NCI-H1092 treated with DMSO at 0.1 percent for 48 hours (cell line): ENCODE measurements at regions not wholly inside any gene's neighbourhood (a gene's known extent, or its start where the extent isn't known, plus 50 kb on each side); places are given as distances from the start of the nearest gene placed in this dataset.
"Not testable (repeated sequence)": the region's sequence is repeated elsewhere in the genome, so short reads cannot be mapped to it uniquely, and the experiment has no call there.

Experiments
- DNase-seq: peaks from one replicate; lab custom pipeline; 2025; lab: John Stamatoyannopoulos, UW

GRCh38 chr2:78145395-78145996 is 623.3 kb upstream of the LRRTM4 start:
- DNase-seq, result no peak

DNA sequence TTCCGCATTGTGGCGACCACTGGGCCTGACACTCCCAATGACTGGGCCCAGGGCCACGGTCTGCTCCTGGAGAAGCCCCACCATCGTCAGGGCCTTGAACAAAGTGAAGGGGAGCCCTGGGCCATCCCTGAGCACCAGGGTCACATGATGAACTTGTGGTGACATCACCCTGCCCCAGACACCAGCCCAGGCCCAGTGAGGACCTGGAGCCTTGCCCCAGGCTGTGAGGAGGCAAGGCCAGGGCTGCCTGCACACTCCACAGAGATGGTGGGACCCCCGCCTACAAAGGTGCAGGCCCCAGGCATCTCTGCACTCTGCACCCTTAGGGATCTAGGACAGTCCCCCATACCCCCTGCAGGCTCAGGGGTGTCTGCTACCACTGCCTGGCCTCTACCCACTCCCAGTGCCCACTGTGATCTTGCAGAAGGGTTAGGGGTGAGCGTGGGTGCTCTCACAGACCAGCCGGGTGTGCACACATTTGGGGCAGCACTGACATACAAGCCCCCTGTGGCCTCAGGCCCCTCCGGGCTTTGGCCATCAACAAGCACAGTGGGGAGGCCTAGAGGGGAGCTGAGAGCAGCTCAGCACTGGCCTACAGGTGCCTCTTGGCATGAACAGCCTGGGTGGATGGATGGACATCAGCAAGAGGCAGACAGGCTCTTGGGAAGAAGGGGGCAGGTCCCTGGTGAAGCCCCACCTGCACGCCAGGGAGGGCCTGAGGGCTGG is 624.0 kb upstream of the LRRTM4 start:
- DNase-seq, result no peak

- DNase-seq, result no peak
These were observed 625.3 kb upstream of the LRRTM4 start for GRCh38 chr2:78147466-78147865.

GRCh38 chr2:78154586-78154985 is 632.4 kb upstream of the LRRTM4 start:
- DNase-seq, result no peak

DNA sequence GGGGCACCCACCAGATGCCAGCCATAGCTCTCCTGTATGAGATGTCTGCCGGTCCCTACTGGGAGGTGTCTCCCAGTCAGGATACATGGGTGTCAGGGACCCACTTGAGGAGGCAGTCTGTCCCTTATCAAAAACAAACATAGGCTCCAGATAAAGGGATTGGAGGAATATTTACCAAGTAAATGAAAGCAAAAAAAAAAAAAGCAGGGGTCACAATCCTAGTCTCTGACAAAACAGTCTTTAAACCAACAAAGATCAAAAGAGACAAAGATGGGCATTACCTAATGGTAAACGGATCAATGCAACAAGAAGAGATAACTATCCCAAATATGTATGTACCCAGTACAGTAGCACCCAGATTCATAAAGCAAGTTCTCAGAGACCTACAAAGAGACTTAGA is 640.0 kb upstream of the LRRTM4 start:
- DNase-seq, result no peak

DNA sequence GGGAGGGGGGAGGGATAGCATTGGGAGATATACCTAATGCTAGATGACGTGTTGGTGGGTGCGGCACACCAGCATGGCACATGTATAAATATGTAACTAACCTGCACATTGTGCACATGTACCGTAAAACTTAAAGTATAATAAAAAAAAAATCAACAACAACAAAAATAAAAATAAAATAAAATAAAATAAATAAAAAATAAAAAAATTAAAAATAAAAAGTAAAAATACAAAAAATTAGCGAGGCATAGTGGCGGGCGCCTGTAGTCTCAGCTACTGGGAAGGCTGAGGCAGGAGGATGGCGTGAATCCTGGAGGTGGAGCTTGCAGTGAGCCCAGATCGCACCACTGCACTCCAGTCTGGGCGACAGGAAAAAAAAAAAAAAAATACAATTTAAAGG is 650.0 kb upstream of the LRRTM4 start:
- not testable (repeated sequence) for DNase-seq

DNA sequence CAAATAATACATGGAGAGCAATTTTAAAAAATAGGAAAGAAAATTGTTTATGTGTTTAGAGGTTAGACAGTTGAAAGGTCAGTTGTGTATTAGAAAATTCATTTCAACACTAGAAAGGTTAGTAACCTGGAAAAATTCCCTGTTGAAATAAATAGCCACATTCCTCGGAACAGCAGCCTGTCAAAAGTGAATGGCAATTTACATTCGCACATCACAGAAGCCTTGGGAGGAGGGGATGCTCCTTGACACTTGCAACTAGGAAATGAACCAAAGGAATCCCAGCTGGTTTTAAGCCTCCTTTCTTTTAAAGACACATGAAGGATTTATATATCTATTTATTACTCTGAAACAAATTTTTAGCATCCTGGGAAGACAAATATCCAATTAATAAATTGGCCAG is 653.5 kb upstream of the LRRTM4 start:
- no peak for DNase-seq

- DNase-seq, result no peak
These were observed 678.9 kb upstream of the LRRTM4 start for GRCh38 chr2:78201064-78201575.

DNA sequence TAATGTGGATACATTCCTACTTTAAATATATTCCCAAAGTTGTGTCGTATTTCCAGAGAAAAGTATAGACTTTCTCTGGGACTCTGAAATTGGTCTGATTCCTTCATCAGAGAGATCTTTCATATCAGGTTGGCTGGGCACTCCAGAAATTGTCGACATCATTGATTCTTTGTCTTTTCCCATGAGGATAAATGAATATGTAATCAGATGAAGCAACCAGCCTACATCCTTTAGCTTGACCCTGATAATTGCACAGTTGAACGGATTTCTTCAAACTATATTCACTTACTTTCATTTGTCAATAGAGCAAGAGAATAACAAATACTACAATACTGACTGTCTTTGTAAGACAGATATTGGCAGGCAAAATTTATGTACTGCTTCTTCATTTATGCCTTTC is 680.2 kb upstream of the LRRTM4 start:
- DNase-seq, result no peak

GRCh38 chr2:78202986-78203670 is 681.0 kb upstream of the LRRTM4 start:
- DNase-seq, result no peak

DNA sequence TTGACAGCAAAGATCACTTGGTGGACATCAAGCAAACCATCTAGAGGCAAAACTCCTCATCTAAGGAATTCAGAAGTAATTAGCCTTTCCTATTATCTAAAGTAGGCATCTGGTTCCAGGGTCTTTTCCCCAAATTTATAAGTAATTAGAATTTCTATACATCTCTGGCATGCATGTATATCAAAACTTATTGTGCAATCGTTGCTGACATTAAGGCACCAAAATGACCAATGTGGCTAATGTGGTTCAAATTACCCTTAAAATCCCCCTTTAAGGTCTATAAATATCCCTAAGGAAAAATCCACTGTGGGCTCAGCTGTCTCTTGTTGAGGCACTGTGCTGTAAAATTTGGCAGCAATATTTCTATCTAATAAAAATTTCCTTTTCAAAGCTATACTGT is 695.9 kb upstream of the LRRTM4 start:
- no peak for DNase-seq

DNA sequence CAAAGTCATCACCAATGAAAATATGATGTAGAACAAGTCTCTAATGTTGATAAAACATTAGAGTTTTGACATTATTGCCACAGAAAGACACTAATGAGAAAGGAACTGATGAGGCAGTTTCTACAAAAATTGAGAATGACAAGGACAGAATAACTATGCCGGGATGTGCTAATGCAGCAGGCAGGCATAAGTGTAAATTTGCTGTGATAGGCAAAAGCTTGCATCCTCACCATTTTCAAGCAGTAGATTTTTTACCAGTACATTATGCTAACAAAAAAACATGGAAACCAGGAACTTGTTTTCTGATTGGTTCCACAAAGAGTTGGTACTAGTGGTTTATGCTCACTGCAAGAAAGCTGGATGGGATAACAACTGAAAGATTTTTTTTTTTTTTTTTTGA is 715.5 kb upstream of the LRRTM4 start:
- DNase-seq, result no peak

GRCh38 chr2:78245394-78246135 is 723.4 kb upstream of the LRRTM4 start:
- no peak for DNase-seq

DNA sequence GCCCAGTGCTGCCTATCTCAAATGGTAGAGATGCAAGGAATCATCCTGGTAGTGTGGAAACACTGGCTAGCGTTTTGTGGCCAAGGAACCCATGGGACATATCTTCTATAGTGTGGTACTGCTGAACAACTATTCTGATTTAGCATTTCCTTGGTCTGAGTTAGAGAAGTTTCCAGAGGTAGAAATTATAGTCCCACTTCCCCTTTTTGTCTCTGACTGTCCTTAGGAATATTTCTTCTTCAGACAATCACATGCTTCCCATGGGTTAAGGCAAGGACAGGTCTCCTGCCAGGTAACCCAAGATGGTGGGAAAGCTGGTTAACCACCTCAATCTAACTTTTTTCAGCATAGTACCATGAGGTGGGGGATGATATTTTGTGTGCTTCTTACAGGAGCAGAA is 729.5 kb upstream of the LRRTM4 start:
- no peak for DNase-seq

DNA sequence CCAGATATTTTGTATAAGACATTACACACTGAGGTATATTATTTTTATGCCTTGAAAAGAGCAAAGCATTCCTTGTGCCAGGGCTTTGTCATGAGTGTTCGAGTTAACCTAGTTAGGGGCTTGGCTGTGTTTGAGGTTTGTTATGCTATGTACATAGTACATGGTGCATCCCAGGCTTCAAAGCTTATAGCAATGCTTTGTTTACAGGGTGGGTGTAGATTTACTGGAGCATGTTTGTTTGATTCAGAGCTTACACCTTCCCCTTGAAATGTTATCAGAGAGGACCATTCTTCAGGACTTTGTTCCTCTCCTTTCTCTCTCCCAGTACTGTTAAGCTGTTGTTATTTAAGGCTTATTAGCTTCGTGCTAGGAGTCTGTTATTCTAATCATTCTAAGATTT is 738.7 kb upstream of the LRRTM4 start:
- no peak for DNase-seq

DNA sequence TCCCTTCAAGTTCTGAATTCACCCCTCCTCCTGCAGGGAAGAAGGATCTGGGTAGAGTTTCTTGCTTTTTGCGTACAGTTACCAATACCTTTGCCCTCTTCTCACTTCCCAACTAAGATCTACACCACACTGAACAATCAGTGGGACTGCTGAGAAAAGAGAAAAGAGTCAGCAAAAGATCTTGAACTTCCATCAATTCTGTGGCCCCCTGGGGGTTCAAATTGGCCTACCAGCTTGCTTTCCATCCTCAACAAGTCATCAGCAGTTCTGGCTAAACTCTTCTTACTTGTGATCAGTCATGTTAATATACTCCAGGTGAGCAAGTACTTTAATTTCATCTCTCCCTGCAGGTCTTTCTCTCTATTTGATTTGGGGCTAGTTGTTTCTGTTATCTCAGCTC is 739.3 kb upstream of the LRRTM4 start:
- no peak for DNase-seq

DNA sequence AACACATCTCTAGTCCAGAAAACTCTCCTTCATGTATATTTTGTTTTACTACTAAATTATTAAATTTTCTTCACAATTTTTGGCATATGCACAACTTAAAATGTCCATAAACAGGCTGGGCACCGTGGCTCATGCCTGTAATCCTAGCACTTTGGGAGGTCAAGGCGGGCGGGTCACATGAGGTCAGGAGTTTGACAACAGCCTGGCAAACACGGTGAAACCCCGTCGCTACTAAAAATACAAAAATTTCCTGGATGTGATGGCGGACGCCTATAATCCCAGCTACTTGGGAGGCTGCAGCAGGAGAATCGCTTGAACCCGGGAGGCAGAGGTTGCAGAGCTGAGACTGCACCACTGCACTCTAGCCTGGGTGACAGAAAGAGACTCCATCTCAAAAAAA is 739.9 kb upstream of the LRRTM4 start:
- not testable (repeated sequence) for DNase-seq

- DNase-seq, result no peak
These were observed 740.7 kb upstream of the LRRTM4 start for GRCh38 chr2:78262713-78263375.

DNA sequence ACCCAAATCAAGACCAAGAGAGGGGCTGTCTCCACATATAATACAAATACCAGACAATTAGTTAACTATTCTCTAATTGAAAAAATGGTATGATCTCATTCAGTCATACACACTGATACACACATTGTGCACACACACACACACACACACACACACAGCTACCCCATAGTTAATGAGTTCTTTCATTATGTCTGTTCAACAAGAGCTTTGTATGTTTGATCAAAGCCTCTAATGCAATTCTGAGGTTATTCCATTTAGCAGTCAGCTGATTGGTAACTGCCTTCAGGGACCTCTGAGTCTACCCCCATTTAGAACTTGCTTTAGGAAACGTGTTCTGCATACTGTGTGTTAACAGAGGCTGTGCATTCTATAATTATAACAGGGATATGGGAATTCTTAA is 741.4 kb upstream of the LRRTM4 start:
- no peak for DNase-seq

DNA sequence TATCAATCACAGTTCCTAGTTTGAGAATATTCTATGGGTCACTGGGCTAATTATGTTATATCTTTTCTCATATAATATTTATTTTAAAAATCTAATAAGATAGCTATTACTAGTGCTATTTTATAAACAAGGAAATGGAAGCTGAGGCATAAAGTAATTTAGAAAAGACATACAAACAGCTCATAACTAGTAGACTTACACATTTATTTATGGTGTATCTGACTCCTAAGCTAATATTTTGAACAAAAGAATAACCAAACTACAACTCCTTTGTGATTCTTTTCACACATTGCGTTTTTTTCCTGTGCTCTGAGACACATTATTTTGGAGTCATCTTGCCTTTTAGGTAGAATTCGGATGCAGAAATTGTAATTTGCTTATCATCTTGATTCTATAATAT is 742.0 kb upstream of the LRRTM4 start:
- no peak for DNase-seq

- DNase-seq, result no peak
These were observed 744.3 kb upstream of the REG3G start for GRCh38 chr2:78281164-78281563.
